Epithelial cell of proximal tubule (primary cell): ENCODE measurements at regions not wholly inside any gene's neighbourhood (a gene's known extent, or its start where the extent isn't known, plus 50 kb on each side); places are given as distances from the start of the nearest gene placed in this dataset.
A peak's percentile ranks its signal among the peaks of the same experiment; 100 is the strongest.
"Not testable (repeated sequence)": the region's sequence is repeated elsewhere in the genome, so short reads cannot be mapped to it uniquely, and the experiment has no call there.

Experiments
- DNase-seq: peaks from one replicate; pipeline ENCODE4 v3.0.0-alpha.2; 2011; ENCODE audit warnings: low read depth
- H3K4me3 ChIP-seq: 2 replicates; pipeline ENCODE4 v1.5.1; 2011; ENCODE audit warnings: low read depth, mild to moderate bottlenecking, low read length
- TF ChIP-seq, protein P1 (sequence below): conservative IDR thresholded peaks from 2 replicates; pipeline ENCODE4 v1.5.1; 2012; ENCODE audit warnings: low read depth, mild to moderate bottlenecking, low read length

DNA sequence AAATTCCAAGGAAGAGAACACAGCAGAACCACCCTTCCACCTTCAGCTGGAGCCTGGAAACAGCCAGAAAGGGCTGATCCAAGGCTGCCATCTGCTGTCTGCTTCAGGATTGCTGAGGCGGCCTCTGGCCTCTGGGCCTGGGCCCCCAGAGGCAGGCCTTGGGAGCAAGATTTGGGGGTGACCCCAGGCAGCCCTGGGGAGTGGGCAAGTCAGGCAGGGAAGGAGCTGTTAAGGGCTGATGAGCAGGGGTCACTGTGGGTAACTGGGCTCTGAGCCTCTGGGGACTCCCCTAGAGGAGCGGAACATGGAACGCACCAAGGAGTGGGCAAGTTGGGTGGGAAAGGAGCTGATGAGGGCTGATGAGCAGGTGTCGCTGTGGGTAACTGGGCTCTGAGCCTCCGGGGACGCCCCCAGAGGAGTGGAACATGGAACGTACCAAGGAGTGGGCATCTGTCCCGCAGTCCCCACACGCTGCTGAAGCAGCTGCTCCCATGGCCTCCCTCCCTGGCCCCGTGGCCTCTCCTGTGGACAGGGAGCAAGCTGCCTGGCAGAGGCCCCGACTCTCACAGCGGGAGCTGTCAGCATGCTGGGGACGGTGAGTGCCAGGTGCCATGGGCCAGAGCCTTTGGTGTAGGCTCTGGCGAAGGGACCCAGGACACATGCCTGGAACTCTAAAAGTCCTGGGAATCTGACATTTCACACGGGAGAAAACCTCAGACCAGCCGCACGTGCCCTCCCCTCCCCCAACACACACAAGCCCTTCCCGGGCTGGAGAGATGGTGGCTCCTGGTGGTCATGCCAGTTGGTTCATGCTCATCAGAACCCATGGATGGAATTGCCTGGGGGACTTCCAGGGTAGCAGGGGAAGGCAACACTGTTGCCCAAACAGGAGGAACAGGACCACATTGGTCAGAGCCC is 148.8 kb downstream of the NPIPB11 start:
- DNase-seq, H3K4me3 ChIP-seq: not testable (repeated sequence)
- TF ChIP-seq, protein P1, sequence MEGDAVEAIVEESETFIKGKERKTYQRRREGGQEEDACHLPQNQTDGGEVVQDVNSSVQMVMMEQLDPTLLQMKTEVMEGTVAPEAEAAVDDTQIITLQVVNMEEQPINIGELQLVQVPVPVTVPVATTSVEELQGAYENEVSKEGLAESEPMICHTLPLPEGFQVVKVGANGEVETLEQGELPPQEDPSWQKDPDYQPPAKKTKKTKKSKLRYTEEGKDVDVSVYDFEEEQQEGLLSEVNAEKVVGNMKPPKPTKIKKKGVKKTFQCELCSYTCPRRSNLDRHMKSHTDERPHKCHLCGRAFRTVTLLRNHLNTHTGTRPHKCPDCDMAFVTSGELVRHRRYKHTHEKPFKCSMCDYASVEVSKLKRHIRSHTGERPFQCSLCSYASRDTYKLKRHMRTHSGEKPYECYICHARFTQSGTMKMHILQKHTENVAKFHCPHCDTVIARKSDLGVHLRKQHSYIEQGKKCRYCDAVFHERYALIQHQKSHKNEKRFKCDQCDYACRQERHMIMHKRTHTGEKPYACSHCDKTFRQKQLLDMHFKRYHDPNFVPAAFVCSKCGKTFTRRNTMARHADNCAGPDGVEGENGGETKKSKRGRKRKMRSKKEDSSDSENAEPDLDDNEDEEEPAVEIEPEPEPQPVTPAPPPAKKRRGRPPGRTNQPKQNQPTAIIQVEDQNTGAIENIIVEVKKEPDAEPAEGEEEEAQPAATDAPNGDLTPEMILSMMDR, result peak; percentile 34

DNA sequence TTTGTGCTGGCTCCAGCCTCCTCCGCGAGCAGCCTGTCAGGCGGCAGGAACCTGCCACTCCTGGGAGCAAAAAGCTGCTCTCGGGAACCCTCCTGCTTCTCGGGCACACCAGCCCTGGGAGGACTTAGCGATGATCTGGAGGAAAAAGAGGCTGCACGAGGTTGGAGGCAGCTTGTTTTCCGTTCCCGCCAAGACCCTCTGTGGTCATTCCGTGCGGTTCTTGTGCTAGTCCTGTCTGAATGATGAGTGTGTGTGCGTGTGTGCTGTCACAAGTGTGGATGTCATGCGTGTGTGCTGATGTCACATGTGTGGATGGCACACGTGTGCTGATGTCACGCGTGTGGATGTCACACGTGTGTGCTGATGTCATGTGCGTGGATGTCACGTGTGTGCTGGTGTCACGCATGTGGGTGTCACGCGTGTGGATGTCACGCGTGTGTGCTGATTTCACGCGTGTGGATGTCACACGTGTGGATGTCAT is 150.0 kb downstream of the NPIPB11 start:
- TF ChIP-seq, protein P1, result no peak
- no peak for DNase-seq

DNA sequence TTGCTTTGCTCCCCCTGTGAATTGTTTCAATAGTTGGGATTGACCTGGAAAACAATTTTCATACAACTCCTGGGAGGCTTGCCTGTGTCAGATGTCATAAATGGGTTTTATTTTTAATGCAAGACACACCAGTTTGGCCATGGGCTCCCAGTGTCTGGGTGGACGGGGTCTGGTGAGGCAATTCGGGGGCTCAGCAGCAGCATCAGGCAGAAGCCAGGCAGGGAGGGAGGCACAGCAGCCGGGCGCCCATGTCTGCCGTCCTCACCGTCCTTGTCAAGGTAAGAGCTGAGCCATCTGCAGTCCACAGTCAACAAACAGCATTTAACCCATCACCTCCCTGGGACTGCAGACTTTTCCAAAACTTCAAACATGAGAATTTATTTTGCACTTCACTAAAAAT is 150.6 kb downstream of the NPIPB11 start:
- DNase-seq, H3K4me3 ChIP-seq: not testable (repeated sequence)

More for the DNA sequence above, 150.0 kb downstream of the NPIPB11 start:
- no peak overlapping the region for H3K4me3 ChIP-seq

DNA sequence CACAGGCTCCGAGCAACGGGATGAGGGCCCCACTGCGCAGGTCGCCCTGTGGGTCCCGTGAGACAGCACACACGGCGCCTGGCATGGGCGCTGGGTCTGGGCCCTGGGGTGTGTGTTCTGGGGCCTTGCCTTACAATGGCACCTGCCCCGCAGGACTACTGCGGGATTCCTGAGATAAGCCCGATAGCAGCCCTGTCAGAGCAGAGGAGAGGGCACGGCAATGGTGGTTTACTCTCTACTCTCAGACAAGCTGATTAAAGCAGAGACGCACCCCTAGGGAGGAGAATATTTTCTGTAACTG is 151.1 kb downstream of the NPIPB11 start:
- not testable (repeated sequence) for DNase-seq

DNA sequence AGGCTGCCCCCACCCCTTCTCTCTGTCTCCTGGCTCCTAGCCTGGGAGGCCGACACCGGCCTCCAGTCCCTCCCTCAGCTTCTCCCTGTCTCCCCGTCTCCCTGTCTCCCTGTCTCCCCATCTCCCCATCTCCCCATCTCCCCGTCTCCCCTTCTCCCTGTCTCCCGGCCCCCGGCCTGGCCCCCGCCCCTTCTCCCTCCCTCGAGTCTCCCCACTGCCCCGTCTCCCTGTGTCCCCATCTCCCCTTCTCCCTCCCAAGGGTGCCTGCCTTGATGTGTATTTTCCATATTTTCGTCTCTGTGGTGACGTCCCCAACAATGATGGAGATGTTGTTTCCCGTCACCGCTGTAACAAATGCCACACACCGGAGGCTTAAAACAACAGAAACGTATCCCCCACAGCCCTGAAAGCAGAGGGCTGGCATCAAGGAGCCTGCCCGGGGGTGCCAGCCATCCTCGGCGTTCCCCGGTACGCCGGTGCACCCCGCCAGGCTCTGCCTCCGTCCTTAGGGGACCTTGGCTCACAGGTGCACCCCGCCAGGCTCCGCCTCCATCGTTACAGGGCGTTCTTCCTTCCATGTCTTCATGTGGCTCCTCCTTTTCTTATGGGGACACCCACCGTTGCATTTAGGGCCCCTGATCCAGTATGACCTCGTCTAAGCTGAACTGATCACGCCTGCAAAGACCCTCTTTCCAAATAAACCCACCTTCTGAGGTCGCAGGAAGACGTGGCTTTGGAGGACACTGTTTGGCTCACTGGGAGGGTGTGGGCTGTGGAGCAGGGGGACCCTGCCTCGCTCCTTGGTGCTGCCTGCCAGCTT is 151.6 kb downstream of the NPIPB11 start:
- no peak overlapping the region for H3K4me3 ChIP-seq
- DNase-seq, result no peak
- TF ChIP-seq, protein P1, result no peak

More for the DNA sequence above, 151.1 kb downstream of the NPIPB11 start:
- not testable (repeated sequence) for H3K4me3 ChIP-seq

DNA sequence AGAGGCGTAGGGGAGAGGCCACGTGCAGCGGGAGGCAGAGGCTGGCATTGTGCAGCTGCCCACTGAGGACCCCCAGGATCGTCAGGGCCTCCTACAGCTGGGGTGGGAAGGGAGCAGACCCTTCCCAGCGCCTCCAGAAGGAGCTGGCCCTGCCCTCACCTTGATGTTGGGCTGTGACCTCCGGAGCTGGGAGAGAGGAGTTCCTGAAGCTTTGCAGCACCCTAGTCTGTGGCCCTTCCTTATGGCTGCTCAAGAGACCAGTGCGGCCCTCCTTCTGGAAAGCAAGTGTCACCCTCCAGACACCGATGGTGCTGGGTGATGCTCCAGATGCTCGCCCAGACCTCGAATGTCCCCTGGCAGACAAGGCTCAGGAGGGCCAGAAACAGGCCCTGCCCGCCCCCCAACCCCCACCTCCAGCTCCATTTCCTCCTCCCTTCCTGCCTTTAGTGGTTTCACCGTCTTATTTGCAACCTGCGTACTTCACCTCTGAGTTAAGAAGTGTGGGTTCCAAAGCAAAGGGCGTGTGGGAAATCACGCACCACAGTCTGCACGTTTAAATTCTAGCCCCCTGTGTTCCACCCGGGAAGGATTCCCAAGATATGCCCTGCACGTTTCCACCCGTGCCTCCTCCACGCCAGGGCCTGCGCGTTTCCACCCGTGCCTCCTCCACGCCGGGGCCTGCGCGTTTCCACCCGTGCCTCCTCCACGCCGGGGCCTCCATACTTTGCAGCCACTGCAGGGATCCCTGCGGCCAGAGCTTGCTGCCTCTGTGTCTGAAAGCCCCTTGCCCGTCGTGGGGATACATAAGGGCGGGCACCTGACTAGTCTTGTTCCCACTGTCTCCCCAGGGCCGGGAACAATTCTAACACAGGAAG is 152.6 kb downstream of the NPIPB11 start:
- H3K4me3 ChIP-seq, DNase-seq: not testable (repeated sequence)

DNA sequence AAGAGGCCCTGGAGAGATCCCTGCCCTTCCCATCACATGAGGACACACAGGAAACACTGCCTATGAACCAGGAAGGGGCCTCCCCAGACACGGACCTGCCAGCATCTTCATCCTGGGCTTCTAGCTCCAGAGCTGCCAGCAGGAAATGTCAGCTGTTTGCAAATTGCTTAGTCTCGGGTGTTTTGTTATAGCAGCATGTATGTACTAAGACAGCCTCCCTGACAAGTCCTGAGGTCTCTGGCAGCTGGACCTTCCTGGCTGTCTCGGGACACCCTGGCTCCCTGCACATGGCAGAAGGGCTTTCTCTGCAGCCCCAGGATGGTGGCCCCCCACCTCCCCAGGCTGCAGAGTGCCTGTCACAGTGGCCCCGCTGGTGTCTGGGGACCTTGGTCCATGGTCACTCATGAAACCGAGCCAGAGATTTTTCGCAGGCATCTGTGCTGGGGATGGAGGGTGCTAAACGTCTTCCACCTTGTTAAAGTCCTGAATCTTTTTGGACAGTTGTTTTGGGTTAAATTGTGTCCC is 153.4 kb downstream of the NPIPB11 start:
- not testable (repeated sequence) for DNase-seq, H3K4me3 ChIP-seq

DNA sequence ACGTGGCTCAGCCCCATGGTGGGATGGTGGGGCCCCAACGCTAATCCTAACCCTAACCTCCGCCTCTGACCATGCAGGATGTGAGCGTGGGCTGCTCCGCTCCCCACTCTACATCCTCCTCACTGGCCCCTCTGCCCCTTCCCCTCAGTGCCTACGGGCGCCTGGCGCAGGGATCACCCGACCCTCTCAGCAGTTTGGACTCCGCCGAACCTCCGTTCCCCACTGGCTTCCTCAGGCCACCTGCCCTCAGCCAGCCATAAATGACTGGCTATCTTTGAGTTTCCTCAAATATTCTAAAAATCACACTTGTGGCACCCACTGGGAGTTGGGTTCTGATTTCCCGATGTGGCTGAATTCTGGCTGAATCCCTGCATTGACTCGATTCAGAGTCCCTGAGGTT is 154.2 kb downstream of the NPIPB11 start:
- H3K4me3 ChIP-seq, DNase-seq: not testable (repeated sequence)

DNA sequence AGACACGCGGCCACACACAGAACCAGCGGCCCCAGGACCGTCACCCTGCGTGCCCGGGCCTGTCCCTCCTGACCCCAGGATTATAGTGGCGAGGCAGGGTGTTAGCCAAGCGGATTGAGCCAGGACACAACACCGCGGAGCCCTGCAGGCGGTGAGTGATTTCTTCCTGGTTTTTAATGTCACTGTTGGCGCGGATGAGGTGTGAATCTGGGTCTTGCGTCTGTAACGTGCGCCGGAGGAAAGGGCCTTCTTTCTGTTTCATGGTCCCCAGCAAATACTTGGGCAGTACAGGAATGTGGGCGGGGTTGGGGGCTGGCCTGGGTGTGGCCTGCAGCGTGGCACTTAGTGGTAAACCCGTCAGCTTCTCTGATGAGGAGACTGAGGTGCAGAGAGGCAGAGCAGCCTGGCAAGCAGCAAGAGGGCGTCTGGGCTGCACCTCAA is 154.9 kb downstream of the NPIPB11 start:
- H3K4me3 ChIP-seq, DNase-seq: not testable (repeated sequence)

DNA sequence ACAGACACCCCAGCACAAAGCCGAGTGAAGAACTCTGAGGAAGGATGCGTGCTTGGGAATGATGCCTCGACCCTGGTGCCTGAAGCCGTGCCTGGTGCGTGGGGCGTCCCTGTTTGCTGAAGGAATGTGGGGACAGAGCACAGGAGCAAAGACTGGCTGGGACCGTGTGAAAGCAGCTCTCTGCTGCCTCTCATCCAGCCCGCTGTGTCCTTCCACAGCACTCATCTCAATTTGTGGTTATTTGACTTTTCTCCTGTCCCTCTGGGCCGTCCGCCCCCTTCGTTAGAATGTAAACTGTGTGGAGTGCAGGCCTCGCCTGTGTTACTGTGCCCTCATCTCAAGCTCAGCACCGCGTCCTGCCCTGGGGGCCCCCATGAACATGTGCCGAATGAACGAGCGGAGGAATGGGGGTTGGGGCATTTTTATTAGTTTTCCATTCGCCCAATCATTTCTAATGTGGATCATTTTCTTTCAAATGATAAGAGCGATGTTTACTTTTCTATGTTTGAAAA is 155.5 kb downstream of the NPIPB11 start:
- H3K4me3 ChIP-seq, DNase-seq: not testable (repeated sequence)

DNA sequence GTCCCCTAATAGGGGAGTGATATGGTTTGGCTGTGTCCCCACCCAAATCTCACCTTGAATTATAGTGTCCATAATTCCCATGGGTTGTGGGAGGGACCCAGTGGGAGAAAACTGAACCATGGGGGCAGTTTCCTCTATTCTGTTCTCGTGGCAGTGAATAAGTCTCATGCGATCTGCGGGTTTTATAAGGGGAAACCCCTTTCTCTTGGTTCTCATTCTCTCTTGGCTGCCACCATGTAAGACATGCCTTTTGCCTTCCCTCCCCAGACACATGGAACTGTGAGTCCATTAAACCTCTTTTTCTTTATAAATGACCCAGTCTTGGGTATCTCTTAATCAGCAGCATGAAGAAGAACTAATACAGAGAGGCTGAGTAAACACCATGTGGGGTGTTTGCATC is 156.0 kb downstream of the NPIPB11 start:
- not testable (repeated sequence) for DNase-seq

DNA sequence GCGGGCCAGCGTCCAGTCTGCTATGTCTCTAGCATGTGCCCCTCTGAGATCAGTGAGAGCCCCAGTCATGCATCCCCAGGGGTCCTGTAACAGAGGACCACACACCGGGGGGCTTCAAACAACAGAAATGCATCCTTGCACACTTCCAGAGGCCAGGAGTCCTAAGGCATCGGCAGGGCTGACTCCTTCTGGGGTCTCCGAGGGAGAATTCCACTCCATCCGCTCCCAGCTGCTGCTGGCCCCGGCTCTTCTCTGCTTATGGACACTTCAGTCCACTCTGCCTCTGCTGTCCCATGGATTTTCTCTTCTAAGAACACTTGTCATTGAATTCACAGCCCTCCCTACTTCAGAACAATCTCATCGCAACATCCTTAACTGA is 157.6 kb downstream of the NPIPB11 start:
- not testable (repeated sequence) for DNase-seq, H3K4me3 ChIP-seq

More for the DNA sequence above, 156.0 kb downstream of the NPIPB11 start:
- not testable (repeated sequence) for H3K4me3 ChIP-seq

DNA sequence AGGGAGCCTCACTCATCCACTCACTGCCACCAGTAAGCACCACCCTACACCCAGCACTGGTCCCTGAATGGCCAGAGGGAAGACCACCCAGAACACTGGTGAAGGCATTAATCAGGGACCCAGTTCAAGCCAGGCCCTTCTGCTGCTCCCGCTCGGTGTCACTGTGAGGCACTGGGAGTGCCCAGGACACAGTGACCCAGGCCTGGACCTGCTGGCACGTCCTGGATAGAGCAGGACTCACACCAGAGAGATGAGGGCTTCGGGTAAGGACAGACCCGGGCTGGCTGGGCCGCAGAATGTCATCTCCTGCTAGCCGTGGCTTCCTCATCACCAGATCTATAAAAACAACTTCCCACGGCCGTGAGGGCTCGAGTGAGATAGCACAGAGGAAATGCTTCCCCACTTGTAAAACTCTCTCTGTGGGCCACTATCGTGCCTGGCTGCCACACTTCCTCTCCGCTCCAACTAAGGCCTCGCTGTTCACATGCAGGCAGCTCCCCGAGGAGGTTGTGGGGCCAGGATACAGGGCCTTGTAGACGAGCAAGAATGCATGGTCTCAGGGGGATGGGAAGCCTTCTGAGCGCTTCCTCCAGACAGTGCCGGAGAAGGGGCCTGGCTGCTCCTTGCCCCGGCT is 158.1 kb downstream of the NPIPB11 start:
- not testable (repeated sequence) for H3K4me3 ChIP-seq, DNase-seq

DNA sequence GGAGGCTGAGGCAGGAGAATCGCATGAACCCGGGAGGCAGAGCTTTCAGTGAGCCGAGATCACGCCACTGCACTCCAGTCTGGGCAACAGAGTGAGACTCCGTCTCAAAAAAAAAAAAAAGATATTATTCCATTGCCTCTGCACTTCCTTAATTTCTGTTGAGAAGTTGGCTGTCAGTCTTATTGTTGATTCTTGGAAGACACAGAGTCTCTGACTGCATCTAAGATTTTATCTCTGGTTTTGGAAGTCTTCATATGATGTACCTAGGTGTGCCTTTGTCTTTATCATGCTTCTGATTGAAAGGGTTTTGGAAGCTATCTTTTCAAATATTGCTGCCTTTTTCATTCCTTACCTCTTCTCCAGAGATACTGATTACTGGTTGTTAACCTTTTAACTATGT is 160.4 kb downstream of the NPIPB11 start:
- not testable (repeated sequence) for H3K4me3 ChIP-seq, DNase-seq
